PFSK-1 (cell line): ENCODE measurements at regions not wholly inside any gene's neighbourhood (a gene's known extent, or its start where the extent isn't known, plus 50 kb on each side); places are given as distances from the start of the nearest gene placed in this dataset.

Source experiments
- POLR2AphosphoS5 ChIP-seq: IDR thresholded peaks from 2 replicates; pipeline ENCODE4 v1.6.1; 2012; ENCODE audit warnings: low read depth, mild to moderate bottlenecking, control low read depth, low read length, moderate library complexity
- TAF1 ChIP-seq: IDR thresholded peaks from 2 replicates; pipeline ENCODE4 v1.6.1; 2012; ENCODE audit warnings: low read length, control low read depth, borderline replicate concordance; ENCODE audit not compliant: insufficient read depth
- TF ChIP-seq, protein P1 (sequence below), 2 experiments: IDR thresholded peaks; 2 replicates each; pipeline versions ENCODE4 v1.6.1 to v1.8.0; 2011 to 2012; ENCODE audit warnings: low read depth in 2 of 2, low read length in 2 of 2, control low read depth in 1 of 2, inconsistent platforms in 1 of 2, mild to moderate bottlenecking in 1 of 2, moderate library complexity in 1 of 2; ENCODE audit not compliant: insufficient read depth in 1 of 2

DNA sequence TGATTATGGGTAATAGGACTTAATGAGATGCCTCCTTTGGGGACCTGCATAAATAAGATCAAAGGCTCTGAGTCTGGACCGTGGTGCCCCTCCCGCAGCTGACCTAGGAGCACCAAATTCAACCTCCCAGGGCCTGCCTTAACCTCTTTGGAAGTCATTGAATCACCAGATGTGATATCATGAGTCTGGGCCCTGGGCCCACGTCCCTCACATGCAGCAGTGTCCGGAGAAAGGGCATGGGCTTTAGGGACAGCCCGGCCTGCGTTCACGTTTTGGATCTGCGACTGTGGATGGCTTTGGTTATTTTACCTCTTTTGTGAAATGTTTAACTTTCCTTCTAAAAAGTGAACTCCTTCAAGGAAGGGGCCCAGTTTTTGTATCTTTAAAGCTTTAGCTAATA, 220.0 kb upstream of the KLF6 start:
- TF ChIP-seq POLR2AphosphoS5 (no peak), TAF1 (no peak)
- TF ChIP-seq, protein P1, sequence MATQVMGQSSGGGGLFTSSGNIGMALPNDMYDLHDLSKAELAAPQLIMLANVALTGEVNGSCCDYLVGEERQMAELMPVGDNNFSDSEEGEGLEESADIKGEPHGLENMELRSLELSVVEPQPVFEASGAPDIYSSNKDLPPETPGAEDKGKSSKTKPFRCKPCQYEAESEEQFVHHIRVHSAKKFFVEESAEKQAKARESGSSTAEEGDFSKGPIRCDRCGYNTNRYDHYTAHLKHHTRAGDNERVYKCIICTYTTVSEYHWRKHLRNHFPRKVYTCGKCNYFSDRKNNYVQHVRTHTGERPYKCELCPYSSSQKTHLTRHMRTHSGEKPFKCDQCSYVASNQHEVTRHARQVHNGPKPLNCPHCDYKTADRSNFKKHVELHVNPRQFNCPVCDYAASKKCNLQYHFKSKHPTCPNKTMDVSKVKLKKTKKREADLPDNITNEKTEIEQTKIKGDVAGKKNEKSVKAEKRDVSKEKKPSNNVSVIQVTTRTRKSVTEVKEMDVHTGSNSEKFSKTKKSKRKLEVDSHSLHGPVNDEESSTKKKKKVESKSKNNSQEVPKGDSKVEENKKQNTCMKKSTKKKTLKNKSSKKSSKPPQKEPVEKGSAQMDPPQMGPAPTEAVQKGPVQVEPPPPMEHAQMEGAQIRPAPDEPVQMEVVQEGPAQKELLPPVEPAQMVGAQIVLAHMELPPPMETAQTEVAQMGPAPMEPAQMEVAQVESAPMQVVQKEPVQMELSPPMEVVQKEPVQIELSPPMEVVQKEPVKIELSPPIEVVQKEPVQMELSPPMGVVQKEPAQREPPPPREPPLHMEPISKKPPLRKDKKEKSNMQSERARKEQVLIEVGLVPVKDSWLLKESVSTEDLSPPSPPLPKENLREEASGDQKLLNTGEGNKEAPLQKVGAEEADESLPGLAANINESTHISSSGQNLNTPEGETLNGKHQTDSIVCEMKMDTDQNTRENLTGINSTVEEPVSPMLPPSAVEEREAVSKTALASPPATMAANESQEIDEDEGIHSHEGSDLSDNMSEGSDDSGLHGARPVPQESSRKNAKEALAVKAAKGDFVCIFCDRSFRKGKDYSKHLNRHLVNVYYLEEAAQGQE (IDR thresholded peaks at IDR 0.05; ENCODE audit: insufficient read depth in 1 of 2, low read depth in 2 of 2, low read length in 2 of 2), result no peak
